ENCODE measurements at regions not wholly inside any gene's neighbourhood (a gene's known extent, or its start where the extent isn't known, plus 50 kb on each side); places are given as distances from the start of the nearest gene placed in this dataset.

GRCh38 chr4:96646146-96646545, 806.3 kb downstream of the PDHA2 start:
- no peak overlapping the region for H3K27ac ChIP-seq
- no peak for TF ChIP-seq CTCF (IDR thresholded peaks at IDR 0.05)
- no peak for TF ChIP-seq ZFX (IDR thresholded peaks at IDR 0.05; ENCODE audit: borderline replicate concordance)

GRCh38 chr4:96649536-96649935, 809.6 kb downstream of the PDHA2 start:
- no peak overlapping the region for H3K27ac ChIP-seq
- TF ChIP-seq ZFX (IDR thresholded peaks at IDR 0.05; ENCODE audit: borderline replicate concordance) (no peak), CTCF (IDR thresholded peaks at IDR 0.05) (no peak)

GRCh38 chr4:96652158-96652557, 812.3 kb downstream of the PDHA2 start:
- TF ChIP-seq ZFX (IDR thresholded peaks at IDR 0.05; ENCODE audit: borderline replicate concordance): no peak
- no peak for TF ChIP-seq CTCF (IDR thresholded peaks at IDR 0.05)
- no peak overlapping the region for H3K27ac ChIP-seq

GRCh38 chr4:96652821-96653220, 812.9 kb downstream of the PDHA2 start:
- TF ChIP-seq CTCF (IDR thresholded peaks at IDR 0.05): no peak
- TF ChIP-seq ZFX (IDR thresholded peaks at IDR 0.05; ENCODE audit: borderline replicate concordance): no peak
- H3K27ac ChIP-seq: no peak overlapping the region

GRCh38 chr4:96654045-96654444, 814.2 kb downstream of the PDHA2 start:
- H3K27ac ChIP-seq: no peak overlapping the region
- TF ChIP-seq CTCF (IDR thresholded peaks at IDR 0.05) (no peak), ZFX (IDR thresholded peaks at IDR 0.05; ENCODE audit: borderline replicate concordance) (no peak)

GRCh38 chr4:96670381-96670780, 830.5 kb downstream of the PDHA2 start:
- H3K27ac ChIP-seq: no peak overlapping the region
- TF ChIP-seq CTCF (IDR thresholded peaks at IDR 0.05) (no peak), ZFX (IDR thresholded peaks at IDR 0.05; ENCODE audit: borderline replicate concordance) (no peak)

- no peak overlapping the region for H3K27ac ChIP-seq
- TF ChIP-seq ZFX (IDR thresholded peaks at IDR 0.05; ENCODE audit: borderline replicate concordance): no peak
- no peak for TF ChIP-seq CTCF (IDR thresholded peaks at IDR 0.05)
These were observed 835.5 kb downstream of the PDHA2 start for GRCh38 chr4:96675416-96675815.

All from 22Rv1 (cell line).